Muscle of leg (tissue), 3 donors: ENCODE measurements at regions not wholly inside any gene's neighbourhood (a gene's known extent, or its start where the extent isn't known, plus 50 kb on each side); places are given as distances from the start of the nearest gene placed in this dataset.

Experiments used
- DNase-seq: peaks from one replicate; pipeline ENCODE4 v3.0.0; 2013
- H3K27ac ChIP-seq: one replicate; pipeline ENCODE4 v1.5.1; 2013; ENCODE audit warnings: mild to moderate bottlenecking, low read length, control low read depth
- H3K27me3 ChIP-seq: one replicate; pipeline ENCODE4 v1.6.1; 2013; ENCODE audit warnings: low read length; ENCODE audit not compliant: control insufficient read depth, insufficient read depth
- H3K36me3 ChIP-seq: one replicate; pipeline ENCODE4 v1.6.1; 2013; ENCODE audit warnings: low read length; ENCODE audit not compliant: control insufficient read depth, insufficient read depth
- H3K4me1 ChIP-seq: one replicate; pipeline ENCODE4 v1.6.1; 2013; ENCODE audit warnings: low read length; ENCODE audit not compliant: control insufficient read depth, insufficient read depth
- H3K4me3 ChIP-seq: one replicate; pipeline ENCODE4 v1.5.1; 2013; ENCODE audit warnings: low read length, control low read depth
- H3K9me3 ChIP-seq: replicated peaks from 2 replicates; pipeline ENCODE4 v1.6.1; 2013; ENCODE audit warnings: low read depth, low read length; ENCODE audit not compliant: control insufficient read depth
- WGBS: methylation state at CpG from one replicate; pipeline ENCODE4 v1.1.5; 2013; ENCODE audit warnings: missing lambda C conversion rate; ENCODE audit not compliant: insufficient coverage; 5-methylcytosine and 5-hydroxymethylcytosine counted together

GRCh38 chr16:88298833-88299745, 83.7 kb upstream of the ZNF469 start:
- Histone ChIP-seq H3K27ac (no peak overlapping the region), H3K4me1 (peaks cover 55% of the 10 kb centered on the region), H3K27me3 (peaks cover 6% of the 10 kb centered on the region), H3K36me3 (no peaks in the 10 kb centered on the region), H3K4me3 (no peak overlapping the region), H3K9me3 (peaks cover 8% of the 10 kb centered on the region)
- WGBS = 61% methylated on average over 7 of the region's 14 CpGs
- DNase-seq = no peak

GRCh38 chr16:88299751-88300462, 82.9 kb upstream of the ZNF469 start:
- H3K27me3 ChIP-seq = peaks cover 6% of the 10 kb centered on the region
- no peak overlapping the region for H3K4me3 ChIP-seq
- 87% methylated on average over 17 of the region's 19 CpGs for WGBS
- peaks cover 63% of the 10 kb centered on the region for H3K4me1 ChIP-seq
- H3K27ac ChIP-seq = no peak overlapping the region
- DNase-seq = no peak
- no peaks in the 10 kb centered on the region for H3K36me3 ChIP-seq
- H3K9me3 ChIP-seq = peaks cover 8% of the 10 kb centered on the region

- no peaks in the 10 kb centered on the region for H3K36me3 ChIP-seq
- no peak overlapping the region for H3K4me3 ChIP-seq
Measured at GRCh38 chr16:88300463-88300835, 82.3 kb upstream of the ZNF469 start.

GRCh38 chr16:88301431-88301830, 81.3 kb upstream of the ZNF469 start:
- H3K9me3 ChIP-seq = peaks cover 8% of the 10 kb centered on the region
- WGBS = 93% methylated on average over 11 of the region's 11 CpGs
- H3K27ac ChIP-seq = no peak overlapping the region
- peaks cover 6% of the 10 kb centered on the region for H3K27me3 ChIP-seq
- H3K4me3 ChIP-seq = no peak overlapping the region
- peaks cover 71% of the 10 kb centered on the region for H3K4me1 ChIP-seq
- no peak for DNase-seq
- no peaks in the 10 kb centered on the region for H3K36me3 ChIP-seq

More at GRCh38 chr16:88300463-88300835, 82.3 kb upstream of the ZNF469 start:
- peaks cover 6% of the 10 kb centered on the region for H3K27me3 ChIP-seq
- H3K4me1 ChIP-seq = peaks cover 69% of the 10 kb centered on the region
- H3K9me3 ChIP-seq = peaks cover 8% of the 10 kb centered on the region
- H3K27ac ChIP-seq = no peak overlapping the region
- DNase-seq = no peak
- WGBS = 93% methylated on average over 10 of the region's 12 CpGs

- no peaks in the 10 kb centered on the region for H3K36me3 ChIP-seq
- 71% methylated on average over 3 of the region's 12 CpGs for WGBS
- H3K9me3 ChIP-seq = peaks cover 8% of the 10 kb centered on the region
- no peak overlapping the region for H3K4me3 ChIP-seq
- DNase-seq = no peak
- H3K4me1 ChIP-seq = peaks cover 71% of the 10 kb centered on the region
- H3K27me3 ChIP-seq = peaks cover 6% of the 10 kb centered on the region
- peak overlapping the region; percentile 29 for H3K27ac ChIP-seq
Measured at GRCh38 chr16:88301886-88302285, 80.9 kb upstream of the ZNF469 start.

GRCh38 chr16:88302666-88303065, 80.1 kb upstream of the ZNF469 start:
- no peak for DNase-seq
- peaks cover 68% of the 10 kb centered on the region for H3K4me1 ChIP-seq
- peaks cover 8% of the 10 kb centered on the region for H3K9me3 ChIP-seq
- H3K4me3 ChIP-seq = no peak overlapping the region
- H3K36me3 ChIP-seq = no peaks in the 10 kb centered on the region
- no peak overlapping the region for H3K27ac ChIP-seq
- 54% methylated on average over 4 of the region's 6 CpGs for WGBS
- H3K27me3 ChIP-seq = peaks cover 3% of the 10 kb centered on the region

- no peak overlapping the region for H3K4me3 ChIP-seq
- DNase-seq = no peak
- H3K36me3 ChIP-seq = no peaks in the 10 kb centered on the region
- H3K9me3 ChIP-seq = peaks cover 11% of the 10 kb centered on the region
- 84% methylated on average over 6 of the region's 6 CpGs for WGBS
- H3K27ac ChIP-seq = peak overlapping the region; percentile 82
- peaks cover 2% of the 10 kb centered on the region for H3K27me3 ChIP-seq
- H3K4me1 ChIP-seq = peaks cover 60% of the 10 kb centered on the region
Measured at GRCh38 chr16:88303405-88303804, 79.4 kb upstream of the ZNF469 start.

- peak; percentile 87 for DNase-seq
- Histone ChIP-seq H3K27ac (peak overlapping the region; percentile 82), H3K4me1 (peaks cover 58% of the 10 kb centered on the region), H3K9me3 (peaks cover 11% of the 10 kb centered on the region), H3K4me3 (no peak overlapping the region), H3K36me3 (no peaks in the 10 kb centered on the region), H3K27me3 (peaks cover 2% of the 10 kb centered on the region)
- 11% methylated on average over 3 of the region's 16 CpGs for WGBS
Measured at GRCh38 chr16:88303890-88304819, 78.6 kb upstream of the ZNF469 start.

GRCh38 chr16:88305176-88305575, 77.6 kb upstream of the ZNF469 start:
- DNase-seq = no peak
- WGBS = 85% methylated on average over 14 of the region's 14 CpGs
- Histone ChIP-seq H3K36me3 (no peaks in the 10 kb centered on the region), H3K27ac (no peak overlapping the region), H3K27me3 (peaks cover 2% of the 10 kb centered on the region), H3K4me3 (no peak overlapping the region), H3K9me3 (peaks cover 11% of the 10 kb centered on the region), H3K4me1 (peaks cover 65% of the 10 kb centered on the region)
